ENCODE measurements at regions not wholly inside any gene's neighbourhood (a gene's known extent, or its start where the extent isn't known, plus 50 kb on each side); places are given as distances from the start of the nearest gene placed in this dataset.

DNA sequence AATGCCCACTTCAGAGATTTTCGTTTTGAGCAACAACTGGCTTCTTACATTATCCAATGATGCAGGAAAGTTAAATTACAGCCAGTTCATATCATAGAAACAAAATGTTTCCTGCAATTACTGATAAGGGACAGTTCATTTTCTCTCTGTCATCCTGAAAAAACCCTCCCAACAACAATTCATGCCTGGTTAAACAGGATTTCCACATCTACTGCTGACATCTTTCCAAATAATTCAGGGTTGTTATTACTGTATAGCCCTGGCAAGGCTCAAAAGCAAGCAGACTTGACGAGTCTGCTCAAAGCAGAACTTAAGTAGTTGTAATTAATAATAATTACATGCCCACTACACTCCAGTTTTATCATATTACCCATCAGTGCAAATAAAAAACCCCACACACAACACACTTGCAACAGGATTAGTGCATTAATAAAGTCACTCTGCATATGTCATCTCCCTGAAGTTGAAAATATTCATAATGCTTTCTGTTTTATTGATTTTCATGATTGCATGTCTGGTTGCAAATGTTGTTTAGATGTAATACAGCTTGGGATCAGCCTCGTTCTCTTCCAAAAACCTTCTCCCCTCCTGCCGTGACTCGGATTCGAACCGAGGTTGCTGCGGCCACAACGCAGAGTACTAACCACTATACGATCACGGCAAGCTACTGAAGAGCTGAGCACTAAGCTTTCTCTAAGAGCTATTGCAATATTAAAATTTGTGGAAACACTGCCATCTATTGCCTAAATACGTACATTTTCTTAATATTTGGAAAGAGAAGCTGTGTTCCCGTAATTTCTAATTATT lies 119.6 kb upstream of the NFIB start:
- TF ChIP-seq, protein P1, sequence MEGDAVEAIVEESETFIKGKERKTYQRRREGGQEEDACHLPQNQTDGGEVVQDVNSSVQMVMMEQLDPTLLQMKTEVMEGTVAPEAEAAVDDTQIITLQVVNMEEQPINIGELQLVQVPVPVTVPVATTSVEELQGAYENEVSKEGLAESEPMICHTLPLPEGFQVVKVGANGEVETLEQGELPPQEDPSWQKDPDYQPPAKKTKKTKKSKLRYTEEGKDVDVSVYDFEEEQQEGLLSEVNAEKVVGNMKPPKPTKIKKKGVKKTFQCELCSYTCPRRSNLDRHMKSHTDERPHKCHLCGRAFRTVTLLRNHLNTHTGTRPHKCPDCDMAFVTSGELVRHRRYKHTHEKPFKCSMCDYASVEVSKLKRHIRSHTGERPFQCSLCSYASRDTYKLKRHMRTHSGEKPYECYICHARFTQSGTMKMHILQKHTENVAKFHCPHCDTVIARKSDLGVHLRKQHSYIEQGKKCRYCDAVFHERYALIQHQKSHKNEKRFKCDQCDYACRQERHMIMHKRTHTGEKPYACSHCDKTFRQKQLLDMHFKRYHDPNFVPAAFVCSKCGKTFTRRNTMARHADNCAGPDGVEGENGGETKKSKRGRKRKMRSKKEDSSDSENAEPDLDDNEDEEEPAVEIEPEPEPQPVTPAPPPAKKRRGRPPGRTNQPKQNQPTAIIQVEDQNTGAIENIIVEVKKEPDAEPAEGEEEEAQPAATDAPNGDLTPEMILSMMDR (IDR thresholded peaks at IDR 0.05): peak in 3 of 6 experiments; percentile 15 to 33 (median 25)
- TF ChIP-seq POLR2A (IDR thresholded peaks at IDR 0.05) (no peak), POLR2AphosphoS5 (IDR thresholded peaks at IDR 0.05) (no peak), EP300 (IDR thresholded peaks at IDR 0.05) (no peak)
